GM21381 (cell line): ENCODE measurements at regions not wholly inside any gene's neighbourhood (a gene's known extent, or its start where the extent isn't known, plus 50 kb on each side); places are given as distances from the start of the nearest gene placed in this dataset.
A peak's percentile ranks its signal among the peaks of the same experiment; 100 is the strongest.
"Not testable (repeated sequence)": the region's sequence is repeated elsewhere in the genome, so short reads cannot be mapped to it uniquely, and the experiment has no call there.

ENCODE experiments used
- ATAC-seq: cut with Tn5 transposase; IDR thresholded peaks from one replicate; pipeline ENCODE4 v1.9.1; 2021; ENCODE audit warnings: mild to moderate bottlenecking, moderate library complexity; ENCODE audit not compliant: unreplicated experiment

- ATAC-seq: no peak
Measured at GRCh38 chrX:139201924-139202323, 328.6 kb upstream of the F9 start.

GRCh38 chrX:139200793-139201192 lies 329.7 kb upstream of the F9 start:
- no peak for ATAC-seq

- ATAC-seq: no peak
Measured at GRCh38 chrX:139200346-139200745, 330.2 kb upstream of the F9 start.

GRCh38 chrX:139199933-139200332 lies 330.6 kb upstream of the F9 start:
- ATAC-seq: no peak

- no peak for ATAC-seq
Measured at GRCh38 chrX:139198936-139199335, 331.6 kb upstream of the F9 start.

GRCh38 chrX:139196890-139197289 lies 333.6 kb upstream of the F9 start:
- ATAC-seq: no peak

GRCh38 chrX:139194571-139195280 lies 335.8 kb upstream of the F9 start:
- ATAC-seq: no peak

- no peak for ATAC-seq
Measured at GRCh38 chrX:139192386-139192961, 338.1 kb upstream of the F9 start.

GRCh38 chrX:139191746-139192385 lies 338.7 kb upstream of the F9 start:
- no peak for ATAC-seq

GRCh38 chrX:139191286-139191685 lies 339.3 kb upstream of the F9 start:
- ATAC-seq: no peak

GRCh38 chrX:139187738-139188137 lies 342.8 kb upstream of the F9 start:
- ATAC-seq: no peak

- no peak for ATAC-seq
Measured at GRCh38 chrX:139186991-139187390, 343.5 kb upstream of the F9 start.

GRCh38 chrX:139179592-139179991 lies 350.9 kb upstream of the F9 start:
- peak; percentile 57 for ATAC-seq

GRCh38 chrX:139178980-139179379 lies 351.6 kb upstream of the F9 start:
- no peak for ATAC-seq

- no peak for ATAC-seq
Measured at GRCh38 chrX:139172731-139173130, 357.8 kb upstream of the F9 start.

- no peak for ATAC-seq
Measured at GRCh38 chrX:139170526-139171173, 359.9 kb upstream of the F9 start.

GRCh38 chrX:139167282-139167681 lies 363.3 kb upstream of the F9 start:
- no peak for ATAC-seq

GRCh38 chrX:139158256-139158655 lies 372.3 kb upstream of the F9 start:
- no peak for ATAC-seq

GRCh38 chrX:139156356-139156755 lies 374.2 kb upstream of the F9 start:
- no peak for ATAC-seq

GRCh38 chrX:139146625-139147024 lies 383.9 kb upstream of the F9 start:
- not testable (repeated sequence) for ATAC-seq

GRCh38 chrX:139141370-139141769 lies 389.2 kb upstream of the F9 start:
- ATAC-seq: no peak

GRCh38 chrX:139134316-139134715 lies 396.2 kb upstream of the F9 start:
- no peak for ATAC-seq
